ENCODE measurements at regions not wholly inside any gene's neighbourhood (a gene's known extent, or its start where the extent isn't known, plus 50 kb on each side); places are given as distances from the start of the nearest gene placed in this dataset.

- TF ChIP-seq, protein P1, sequence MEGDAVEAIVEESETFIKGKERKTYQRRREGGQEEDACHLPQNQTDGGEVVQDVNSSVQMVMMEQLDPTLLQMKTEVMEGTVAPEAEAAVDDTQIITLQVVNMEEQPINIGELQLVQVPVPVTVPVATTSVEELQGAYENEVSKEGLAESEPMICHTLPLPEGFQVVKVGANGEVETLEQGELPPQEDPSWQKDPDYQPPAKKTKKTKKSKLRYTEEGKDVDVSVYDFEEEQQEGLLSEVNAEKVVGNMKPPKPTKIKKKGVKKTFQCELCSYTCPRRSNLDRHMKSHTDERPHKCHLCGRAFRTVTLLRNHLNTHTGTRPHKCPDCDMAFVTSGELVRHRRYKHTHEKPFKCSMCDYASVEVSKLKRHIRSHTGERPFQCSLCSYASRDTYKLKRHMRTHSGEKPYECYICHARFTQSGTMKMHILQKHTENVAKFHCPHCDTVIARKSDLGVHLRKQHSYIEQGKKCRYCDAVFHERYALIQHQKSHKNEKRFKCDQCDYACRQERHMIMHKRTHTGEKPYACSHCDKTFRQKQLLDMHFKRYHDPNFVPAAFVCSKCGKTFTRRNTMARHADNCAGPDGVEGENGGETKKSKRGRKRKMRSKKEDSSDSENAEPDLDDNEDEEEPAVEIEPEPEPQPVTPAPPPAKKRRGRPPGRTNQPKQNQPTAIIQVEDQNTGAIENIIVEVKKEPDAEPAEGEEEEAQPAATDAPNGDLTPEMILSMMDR (IDR thresholded peaks at IDR 0.05; ENCODE audit: low read depth, low read length), result no peak
- TF ChIP-seq, protein P2, sequence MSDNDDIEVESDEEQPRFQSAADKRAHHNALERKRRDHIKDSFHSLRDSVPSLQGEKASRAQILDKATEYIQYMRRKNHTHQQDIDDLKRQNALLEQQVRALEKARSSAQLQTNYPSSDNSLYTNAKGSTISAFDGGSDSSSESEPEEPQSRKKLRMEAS (IDR thresholded peaks at IDR 0.05; ENCODE audit: low read depth, low read length), result no peak
- TF ChIP-seq POLR2A (IDR thresholded peaks at IDR 0.05; ENCODE audit: extremely low read depth, insufficient read length), result no peak
- no peak for TF ChIP-seq MYC (IDR thresholded peaks at IDR 0.05; ENCODE audit: low read depth, low read length)
- DNase-seq (ENCODE audit: low read depth), result no peak
Measured at GRCh38 chr17:6204203-6204722, 134.1 kb downstream of the WSCD1 start.

GRCh38 chr17:6196355-6196754 is 126.2 kb downstream of the WSCD1 start:
- no peak overlapping the region for H3K4me3 ChIP-seq (ENCODE audit: low read depth, low read length)
- TF ChIP-seq MYC (IDR thresholded peaks at IDR 0.05; ENCODE audit: low read depth, low read length) (no peak), POLR2A (IDR thresholded peaks at IDR 0.05; ENCODE audit: extremely low read depth, insufficient read length) (no peak)
- TF ChIP-seq, protein P1 (IDR thresholded peaks at IDR 0.05; ENCODE audit: low read depth, low read length), result no peak
- TF ChIP-seq, protein P2 (IDR thresholded peaks at IDR 0.05; ENCODE audit: low read depth, low read length), result no peak
- no peak for DNase-seq (ENCODE audit: low read depth)

More at GRCh38 chr17:6204203-6204722, 134.1 kb downstream of the WSCD1 start:
- H3K4me3 ChIP-seq (ENCODE audit: low read depth, low read length), result no peak overlapping the region

- TF ChIP-seq, protein P1 (IDR thresholded peaks at IDR 0.05; ENCODE audit: low read depth, low read length), result no peak
- TF ChIP-seq MYC (IDR thresholded peaks at IDR 0.05; ENCODE audit: low read depth, low read length), result no peak
- TF ChIP-seq, protein P2 (IDR thresholded peaks at IDR 0.05; ENCODE audit: low read depth, low read length), result no peak
- no peak for TF ChIP-seq POLR2A (IDR thresholded peaks at IDR 0.05; ENCODE audit: extremely low read depth, insufficient read length)
- H3K4me3 ChIP-seq (ENCODE audit: low read depth, low read length), result no peak overlapping the region
- no peak for DNase-seq (ENCODE audit: low read depth)
Measured at GRCh38 chr17:6195123-6195522, 124.9 kb downstream of the WSCD1 start.

- no peak for DNase-seq (ENCODE audit: low read depth)
- no peak overlapping the region for H3K4me3 ChIP-seq (ENCODE audit: low read depth, low read length)
- TF ChIP-seq, protein P2 (IDR thresholded peaks at IDR 0.05; ENCODE audit: low read depth, low read length), result no peak
- TF ChIP-seq POLR2A (IDR thresholded peaks at IDR 0.05; ENCODE audit: extremely low read depth, insufficient read length), result no peak
Measured at GRCh38 chr17:6191405-6192324, 121.5 kb downstream of the WSCD1 start.

- no peak overlapping the region for H3K4me3 ChIP-seq (ENCODE audit: low read depth, low read length)
- TF ChIP-seq MYC (IDR thresholded peaks at IDR 0.05; ENCODE audit: low read depth, low read length), result no peak
- TF ChIP-seq, protein P1 (IDR thresholded peaks at IDR 0.05; ENCODE audit: low read depth, low read length), result no peak
- no peak for DNase-seq (ENCODE audit: low read depth)
Measured at GRCh38 chr17:6187836-6188235, 117.7 kb downstream of the WSCD1 start.

GRCh38 chr17:6186998-6187397 is 116.8 kb downstream of the WSCD1 start:
- no peak for DNase-seq (ENCODE audit: low read depth)
- no peak overlapping the region for H3K4me3 ChIP-seq (ENCODE audit: low read depth, low read length)
- no peak for TF ChIP-seq MYC (IDR thresholded peaks at IDR 0.05; ENCODE audit: low read depth, low read length)
- TF ChIP-seq, protein P1 (IDR thresholded peaks at IDR 0.05; ENCODE audit: low read depth, low read length), result no peak
- TF ChIP-seq POLR2A (IDR thresholded peaks at IDR 0.05; ENCODE audit: extremely low read depth, insufficient read length), result no peak
- TF ChIP-seq, protein P2 (IDR thresholded peaks at IDR 0.05; ENCODE audit: low read depth, low read length), result no peak

Data from NB4 (cell line).